ENCODE measurements at regions not wholly inside any gene's neighbourhood (a gene's known extent, or its start where the extent isn't known, plus 50 kb on each side); places are given as distances from the start of the nearest gene placed in this dataset.

DNA sequence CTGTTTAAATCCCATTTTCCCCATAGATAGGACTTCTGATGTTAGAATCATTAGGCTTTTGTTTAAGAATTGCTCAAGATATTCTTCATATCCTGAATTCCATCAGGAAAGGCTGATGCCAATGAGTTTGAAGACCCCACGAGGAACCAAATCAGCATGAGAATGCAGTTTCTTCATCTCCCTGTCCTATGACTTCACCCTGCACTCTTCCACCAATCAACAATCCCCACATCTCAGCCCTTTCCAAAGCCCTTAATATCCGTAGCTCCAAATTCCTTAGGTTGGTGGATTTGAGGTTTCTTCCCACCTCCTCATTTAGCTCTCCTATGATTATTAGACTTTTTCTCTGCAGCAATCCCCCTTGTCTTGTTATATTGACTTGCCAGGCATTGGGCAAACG lies 52.9 kb upstream of the PRNP start:
- TF ChIP-seq TAF1 (IDR thresholded peaks at IDR 0.05; ENCODE audit: low read depth) (no peak), POLR2AphosphoS5 (IDR thresholded peaks at IDR 0.05) (no peak), EZH2 (IDR thresholded peaks at IDR 0.05; ENCODE audit: borderline replicate concordance, insufficient read depth, low read length, poor library complexity, severe bottlenecking) (no peak)
- TF ChIP-seq, protein P1, sequence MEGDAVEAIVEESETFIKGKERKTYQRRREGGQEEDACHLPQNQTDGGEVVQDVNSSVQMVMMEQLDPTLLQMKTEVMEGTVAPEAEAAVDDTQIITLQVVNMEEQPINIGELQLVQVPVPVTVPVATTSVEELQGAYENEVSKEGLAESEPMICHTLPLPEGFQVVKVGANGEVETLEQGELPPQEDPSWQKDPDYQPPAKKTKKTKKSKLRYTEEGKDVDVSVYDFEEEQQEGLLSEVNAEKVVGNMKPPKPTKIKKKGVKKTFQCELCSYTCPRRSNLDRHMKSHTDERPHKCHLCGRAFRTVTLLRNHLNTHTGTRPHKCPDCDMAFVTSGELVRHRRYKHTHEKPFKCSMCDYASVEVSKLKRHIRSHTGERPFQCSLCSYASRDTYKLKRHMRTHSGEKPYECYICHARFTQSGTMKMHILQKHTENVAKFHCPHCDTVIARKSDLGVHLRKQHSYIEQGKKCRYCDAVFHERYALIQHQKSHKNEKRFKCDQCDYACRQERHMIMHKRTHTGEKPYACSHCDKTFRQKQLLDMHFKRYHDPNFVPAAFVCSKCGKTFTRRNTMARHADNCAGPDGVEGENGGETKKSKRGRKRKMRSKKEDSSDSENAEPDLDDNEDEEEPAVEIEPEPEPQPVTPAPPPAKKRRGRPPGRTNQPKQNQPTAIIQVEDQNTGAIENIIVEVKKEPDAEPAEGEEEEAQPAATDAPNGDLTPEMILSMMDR (IDR thresholded peaks at IDR 0.05; ENCODE audit: poor library complexity, severe bottlenecking) = no peak
